B cell (primary cell): ENCODE measurements at regions not wholly inside any gene's neighbourhood (a gene's known extent, or its start where the extent isn't known, plus 50 kb on each side); places are given as distances from the start of the nearest gene placed in this dataset.

ENCODE experiments used
- ATAC-seq: fragments of 200-7000 bp; cut with Tn5 transposase; one replicate; pipeline ENCODE4 v1.10.0; 2021; ENCODE audit warnings: low read depth, mild to moderate bottlenecking, moderate number of reproducible peaks, moderate library complexity
- CTCF ChIA-PET: fragments of 350-600 bp; sonication (Branson Sonifier 250); formaldehyde crosslinking; loops from one replicate; lab custom pipeline; 2021; ENCODE audit warnings: antibody characterized with exemption, inconsistent platforms; lab: Charles Lee
- POLR2A ChIA-PET: fragments of 350-600 bp; sonication (Branson Sonifier 250); formaldehyde crosslinking; loops from one replicate; lab custom pipeline; 2021; ENCODE audit warnings: antibody characterized with exemption; lab: Charles Lee
- DNase-seq: peaks from one replicate; pipeline ENCODE4 v3.0.0; 2013
- H2AFZ ChIP-seq: 2 replicates; pipeline ENCODE4 v1.6.1; 2012; ENCODE audit warnings: mild to moderate bottlenecking, low read depth, low read length; ENCODE audit not compliant: insufficient read depth, poor library complexity, severe bottlenecking
- H3K27ac ChIP-seq, 2 donors: 1 replicate in 1 of 2; 2 replicates in 1 of 2; pipeline ENCODE4 v1.5.1; 2012 to 2013; ENCODE audit warnings: low read length in 2 of 2, mild to moderate bottlenecking in 2 of 2, moderate library complexity in 1 of 2
- H3K27me3 ChIP-seq, 4 experiments: fragments of 200-600 bp in 1 of 4; sonication (generic) in 1 of 4; replicated peaks in 1 of 4; 1 replicate in 2 of 4; 2 replicates in 2 of 4; pipeline versions ENCODE4 v1.6.1 to v1.7.0; 2013 to 2016; ENCODE audit warnings: low read length in 3 of 4, mild to moderate bottlenecking in 2 of 4, mixed read lengths in 1 of 4, moderate library complexity in 1 of 4; ENCODE audit not compliant: insufficient read depth in 4 of 4, control insufficient read depth in 3 of 4; ENCODE audit errors: control extremely low read depth in 1 of 4
- H3K36me3 ChIP-seq, 2 experiments: replicated peaks in 1 of 2; 1 replicate in 1 of 2; 2 replicates in 1 of 2; pipeline versions ENCODE4 v1.6.1 to v1.7.1; 2013; ENCODE audit warnings: low read length in 1 of 2; ENCODE audit not compliant: insufficient read depth in 2 of 2, control insufficient read depth in 1 of 2; ENCODE audit errors: control extremely low read depth in 1 of 2, extremely low read depth in 1 of 2
- H3K4me1 ChIP-seq, 2 donors: fragments of 200-600 bp in 1 of 2; sonication (generic) in 1 of 2; 1 replicate in 1 of 2; 2 replicates in 1 of 2; pipeline versions ENCODE4 v1.5.1 to v1.6.1; 2013 to 2017; ENCODE audit warnings: low read length in 2 of 2; ENCODE audit not compliant: control insufficient read depth in 2 of 2, insufficient read depth in 2 of 2
- H3K4me2 ChIP-seq: replicated peaks from 2 replicates; pipeline ENCODE3; 2012; ENCODE audit warnings: mild to moderate bottlenecking, low read depth, low read length; ENCODE audit not compliant: poor library complexity, severe bottlenecking
- H3K4me3 ChIP-seq, 5 experiments: fragments of 200-600 bp in 1 of 5; sonication (generic) in 1 of 5; 1 replicate in 3 of 5; 2 replicates in 2 of 5; pipeline versions ENCODE4 v1.5.1 to v1.7.0; 2011 to 2016; ENCODE audit warnings: low read length in 4 of 5, mild to moderate bottlenecking in 4 of 5, low read depth in 2 of 5, control low read depth in 1 of 5, moderate library complexity in 1 of 5; ENCODE audit not compliant: insufficient read depth in 1 of 5; ENCODE audit errors: control extremely low read depth in 1 of 5, extremely low read depth in 1 of 5
- H3K79me2 ChIP-seq: fragments of 200-600 bp; sonication (generic); one replicate; pipeline ENCODE4 v1.6.0; 2016; ENCODE audit warnings: low read length; ENCODE audit not compliant: control insufficient read depth, insufficient read depth
- H3K9ac ChIP-seq: fragments of 200-600 bp; sonication (generic); 2 replicates; pipeline ENCODE4 v1.6.1; 2017; ENCODE audit warnings: mild to moderate bottlenecking, low read length, moderate library complexity
- H3K9me3 ChIP-seq, 3 donors: one replicate each; pipeline versions ENCODE4 v1.6.1 to v1.7.1; 2013; ENCODE audit warnings: low read length in 2 of 3; ENCODE audit not compliant: control insufficient read depth in 2 of 3, insufficient read depth in 1 of 3; ENCODE audit errors: control extremely low read depth in 1 of 3
- H4K20me1 ChIP-seq: 2 replicates; pipeline ENCODE4 v1.6.0; 2012; ENCODE audit warnings: mild to moderate bottlenecking, low read length; ENCODE audit not compliant: insufficient read depth, control insufficient read depth, poor library complexity, severe bottlenecking
- H3K27ac Mint-ChIP-seq: one replicate; pipeline ENCODE4 v1.8.0; 2021; ENCODE audit warnings: mixed read lengths
- H3K27me3 Mint-ChIP-seq: one replicate; pipeline ENCODE4 v1.8.0; 2021; ENCODE audit warnings: mixed read lengths
- H3K4me1 Mint-ChIP-seq: one replicate; pipeline ENCODE4 v1.8.0; 2021; ENCODE audit warnings: mixed read lengths
- H3K4me3 Mint-ChIP-seq: one replicate; pipeline ENCODE4 v1.8.0; 2021; ENCODE audit warnings: mixed read lengths
- H3K9me3 Mint-ChIP-seq: one replicate; pipeline ENCODE4 v1.8.0; 2022; ENCODE audit warnings: mixed read lengths; ENCODE audit not compliant: insufficient read depth
- EZH2 ChIP-seq: IDR thresholded peaks from 2 replicates; pipeline ENCODE4 v1.6.1; 2012; ENCODE audit warnings: borderline replicate concordance, low read depth, mild to moderate bottlenecking, moderate library complexity, low read length; ENCODE audit not compliant: insufficient read depth, poor library complexity, severe bottlenecking
- WGBS: methylation state at CpG from one replicate; pipeline ENCODE4 v1.1.5; 2013; ENCODE audit warnings: missing lambda C conversion rate; ENCODE audit not compliant: insufficient coverage; 5-methylcytosine and 5-hydroxymethylcytosine counted together
- intact Hi-C: fragments of 100-400 bp; cut with micrococcal nuclease; formaldehyde crosslinking; loops from one replicate; pipeline ENCODE4 v1.10.0; 2022
- TF ChIP-seq, protein P1 (sequence below): fragments of 200-600 bp; IDR thresholded peaks from one replicate; pipeline ENCODE4 v1.8.0; 2022; ENCODE audit warnings: antibody characterized with exemption, mild to moderate bottlenecking

DNA sequence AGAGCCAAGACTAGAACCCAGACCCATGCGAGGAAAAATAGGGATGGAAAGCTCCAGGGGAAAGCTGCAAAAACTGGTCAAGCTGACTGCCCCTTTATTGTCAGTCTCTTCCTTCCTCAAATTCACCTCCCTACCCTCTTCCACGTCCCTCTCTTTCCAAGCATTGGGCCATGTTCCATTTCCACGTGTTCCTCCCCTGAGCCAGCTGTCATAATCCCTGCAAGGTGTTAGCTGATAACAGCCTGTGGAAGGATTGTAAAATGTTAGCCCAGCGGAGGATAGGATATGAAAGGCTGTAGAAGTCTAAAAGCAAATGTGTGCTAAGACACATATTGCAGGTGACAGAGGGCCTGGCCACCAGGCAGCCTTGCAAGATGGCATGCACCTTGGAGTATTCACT is 88.0 kb upstream of the MAX start:
- H3K4me3 Mint-ChIP-seq = no peak overlapping the region
- no peak overlapping the region for H3K27ac ChIP-seq
- H2AFZ ChIP-seq = no peak overlapping the region
- peaks cover 17 to 27% of the 10 kb centered on the region in 2 donors for H3K4me1 ChIP-seq
- ATAC-seq = no peak
- no peak overlapping the region for H3K27ac Mint-ChIP-seq
- H3K27me3 ChIP-seq = no peaks in the 10 kb centered on the region
- H3K9ac ChIP-seq = no peak overlapping the region
- no peak for DNase-seq
- intact Hi-C loops = loop anchor here (5.0 kb wide), 1 partner anchor 37 kb away; no protein-coding TSS in a partner anchor
- 100% methylated on average over 1 of the region's 4 CpGs for whole genome bisulfite sequencing
- H3K9me3 ChIP-seq = no peaks in the 10 kb centered on the region
- POLR2A ChIA-PET = interaction anchor here (1.5 kb wide), 1 partner anchor 15 kb away, joined by 6 read pairs; no protein-coding TSS in a partner anchor
- TF ChIP-seq, protein P1, sequence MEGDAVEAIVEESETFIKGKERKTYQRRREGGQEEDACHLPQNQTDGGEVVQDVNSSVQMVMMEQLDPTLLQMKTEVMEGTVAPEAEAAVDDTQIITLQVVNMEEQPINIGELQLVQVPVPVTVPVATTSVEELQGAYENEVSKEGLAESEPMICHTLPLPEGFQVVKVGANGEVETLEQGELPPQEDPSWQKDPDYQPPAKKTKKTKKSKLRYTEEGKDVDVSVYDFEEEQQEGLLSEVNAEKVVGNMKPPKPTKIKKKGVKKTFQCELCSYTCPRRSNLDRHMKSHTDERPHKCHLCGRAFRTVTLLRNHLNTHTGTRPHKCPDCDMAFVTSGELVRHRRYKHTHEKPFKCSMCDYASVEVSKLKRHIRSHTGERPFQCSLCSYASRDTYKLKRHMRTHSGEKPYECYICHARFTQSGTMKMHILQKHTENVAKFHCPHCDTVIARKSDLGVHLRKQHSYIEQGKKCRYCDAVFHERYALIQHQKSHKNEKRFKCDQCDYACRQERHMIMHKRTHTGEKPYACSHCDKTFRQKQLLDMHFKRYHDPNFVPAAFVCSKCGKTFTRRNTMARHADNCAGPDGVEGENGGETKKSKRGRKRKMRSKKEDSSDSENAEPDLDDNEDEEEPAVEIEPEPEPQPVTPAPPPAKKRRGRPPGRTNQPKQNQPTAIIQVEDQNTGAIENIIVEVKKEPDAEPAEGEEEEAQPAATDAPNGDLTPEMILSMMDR = no peak
- no peak for TF ChIP-seq EZH2
- CTCF ChIA-PET = interaction anchor here (1.0 to 1.5 kb wide), 2 partner anchors 26 to 221 kb away, joined by 3 to 5 read pairs; partner anchors contain the start of gene FUT8
- H3K4me1 Mint-ChIP-seq = peaks cover 36% of the 10 kb centered on the region
- H3K79me2 ChIP-seq = no peaks in the 10 kb centered on the region
- H3K9me3 Mint-ChIP-seq = no peaks in the 10 kb centered on the region
- H4K20me1 ChIP-seq = no peaks in the 10 kb centered on the region
- H3K36me3 ChIP-seq = no peaks in the 10 kb centered on the region
- no peaks in the 10 kb centered on the region for H3K27me3 Mint-ChIP-seq
- no peak overlapping the region for H3K4me2 ChIP-seq
- H3K4me3 ChIP-seq = no peak overlapping the region

DNA sequence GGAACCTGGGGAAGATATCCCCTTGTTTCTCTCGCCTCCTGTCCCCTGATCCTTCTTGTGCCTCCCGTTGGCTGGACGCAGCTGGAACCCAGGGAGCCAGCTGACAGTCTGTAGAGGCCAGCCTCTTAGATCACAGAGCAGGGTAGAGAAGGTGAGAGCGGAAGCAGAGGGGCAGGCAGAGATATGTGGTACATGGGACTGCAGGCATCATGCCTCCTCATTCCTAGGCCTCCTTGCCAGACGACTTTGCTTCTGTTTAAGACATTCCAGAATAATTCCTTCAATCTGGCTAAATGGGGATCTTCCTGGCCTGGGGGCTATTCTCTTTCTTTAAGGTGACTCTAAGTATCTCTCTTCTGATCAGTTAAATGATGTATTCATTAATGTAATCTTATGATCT is 89.4 kb upstream of the MAX start:
- no peaks in the 10 kb centered on the region for H3K79me2 ChIP-seq
- H3K4me1 ChIP-seq = peaks cover 25 to 35% of the 10 kb centered on the region in 2 donors
- no peaks in the 10 kb centered on the region for H4K20me1 ChIP-seq
- Mint-ChIP-seq H3K9me3 (no peaks in the 10 kb centered on the region), H3K4me1 (peaks cover 44% of the 10 kb centered on the region), H3K27ac (no peak overlapping the region), H3K27me3 (no peaks in the 10 kb centered on the region), H3K4me3 (no peak overlapping the region)
- H3K9me3 ChIP-seq = no peaks in the 10 kb centered on the region
- no peak overlapping the region for H2AFZ ChIP-seq
- no peaks in the 10 kb centered on the region for H3K27me3 ChIP-seq
- no peaks in the 10 kb centered on the region for H3K36me3 ChIP-seq
- intact Hi-C loops = loop anchor here (5.0 kb wide), 1 partner anchor 36 kb away; no protein-coding TSS in a partner anchor
- ATAC-seq (no peak), DNase-seq (no peak)
- no peak overlapping the region for H3K27ac ChIP-seq
- WGBS = 100% methylated on average over 3 of the region's 5 CpGs
- no peak overlapping the region for H3K9ac ChIP-seq
- no peak overlapping the region for H3K4me2 ChIP-seq
- no peak for TF ChIP-seq EZH2
- TF ChIP-seq, protein P1 = no peak
- ChIA-PET CTCF (interaction anchor here (1.5 kb wide), 1 partner anchor 220 kb away, joined by 5 read pairs; the partner anchor contains the start of gene FUT8), POLR2A (no interaction called here)
- H3K4me3 ChIP-seq = no peak overlapping the region
